ENCODE measurements at regions not wholly inside any gene's neighbourhood (a gene's known extent, or its start where the extent isn't known, plus 50 kb on each side); places are given as distances from the start of the nearest gene placed in this dataset.
"Not testable (repeated sequence)": the region's sequence is repeated elsewhere in the genome, so short reads cannot be mapped to it uniquely, and the experiment has no call there.

GRCh38 chr7:155397758-155398714 lies 59.9 kb upstream of the EN2 start:
- not testable (repeated sequence) for DNase-seq

DNA sequence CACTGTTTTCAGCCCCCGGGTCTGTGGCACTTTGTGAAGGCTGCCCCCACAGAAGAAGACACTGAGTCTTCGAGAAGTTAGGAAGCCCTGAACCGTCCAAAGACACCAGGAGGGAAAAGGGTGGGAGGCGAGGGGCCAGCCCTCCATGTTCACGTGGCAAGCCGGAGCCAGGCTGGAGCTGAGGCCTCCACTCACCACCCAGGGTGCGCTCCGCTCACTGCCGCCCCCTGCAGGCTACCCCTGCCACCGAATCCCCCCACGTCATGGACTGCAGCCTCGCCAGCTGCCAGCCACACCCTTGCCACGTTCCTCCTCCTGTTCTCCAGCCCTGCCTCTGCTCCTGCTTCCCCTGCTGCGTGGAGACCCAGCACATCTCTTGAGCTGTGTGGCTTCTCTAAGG lies 59.0 kb upstream of the EN2 start:
- no peak for DNase-seq

DNA sequence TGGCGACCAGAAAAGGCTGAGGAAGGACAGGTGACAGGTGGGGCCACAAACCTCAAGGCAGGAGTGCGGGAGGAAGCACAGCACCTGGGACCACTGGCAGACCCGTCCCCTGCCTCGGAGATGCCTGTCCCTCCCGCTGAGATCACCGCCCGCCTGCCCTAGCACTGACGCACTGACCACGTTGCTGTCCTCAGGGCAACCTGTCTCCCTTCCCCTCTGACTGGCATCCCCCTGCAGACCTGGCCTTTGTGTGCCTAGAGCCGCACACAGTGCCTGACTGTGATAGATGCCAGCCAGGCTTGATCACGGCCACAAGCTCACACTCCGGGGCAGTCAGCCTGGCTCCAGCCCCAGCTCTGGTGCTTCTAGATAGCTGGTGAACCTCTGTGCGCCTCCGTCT lies 58.4 kb upstream of the EN2 start:
- DNase-seq: no peak

DNA sequence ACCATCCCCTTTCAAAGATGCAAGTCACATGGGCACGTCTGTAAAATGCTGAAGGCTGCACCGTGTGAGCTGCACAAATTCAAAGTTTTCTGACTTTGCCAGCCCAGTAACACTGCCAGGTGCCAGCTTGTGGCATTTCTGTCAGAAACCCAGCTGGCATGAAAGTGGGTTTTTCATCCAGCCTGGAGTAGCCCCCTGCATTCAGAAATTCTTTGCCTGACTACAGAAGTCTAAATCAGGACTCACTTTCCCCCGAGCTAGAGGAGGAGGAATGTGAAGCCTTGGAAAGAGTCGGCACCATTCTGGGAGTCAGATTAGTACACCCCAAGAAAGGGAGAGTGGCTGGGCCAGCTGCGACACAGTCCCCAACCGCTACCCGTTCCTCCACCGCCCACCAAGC lies 56.7 kb upstream of the EN2 start:
- no peak for DNase-seq

- DNase-seq: no peak
These were observed 56.0 kb upstream of the EN2 start for GRCh38 chr7:155401884-155402283.

GRCh38 chr7:155402941-155403340 lies 55.0 kb upstream of the EN2 start:
- no peak for DNase-seq

DNA sequence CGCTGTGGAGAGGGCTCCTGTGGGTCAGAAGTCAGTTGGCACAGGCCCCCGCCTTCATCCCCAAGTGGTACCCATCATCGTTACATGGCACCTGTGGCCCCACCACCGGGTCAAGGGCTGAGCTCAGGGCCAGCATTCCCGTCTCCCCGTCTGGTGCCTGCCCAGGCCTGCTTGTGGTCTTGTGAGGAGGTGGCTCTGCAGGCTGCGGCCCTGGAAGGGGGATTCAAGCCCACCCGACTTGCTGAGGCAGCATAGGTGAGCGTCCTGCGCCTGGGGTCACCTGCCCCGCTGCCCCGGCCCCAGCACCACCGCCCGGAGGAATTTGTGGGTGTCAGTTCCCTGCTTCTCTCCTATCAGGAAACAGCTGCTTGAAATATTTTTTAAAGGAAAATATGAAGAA lies 53.0 kb upstream of the EN2 start:
- DNase-seq: no peak

DNA sequence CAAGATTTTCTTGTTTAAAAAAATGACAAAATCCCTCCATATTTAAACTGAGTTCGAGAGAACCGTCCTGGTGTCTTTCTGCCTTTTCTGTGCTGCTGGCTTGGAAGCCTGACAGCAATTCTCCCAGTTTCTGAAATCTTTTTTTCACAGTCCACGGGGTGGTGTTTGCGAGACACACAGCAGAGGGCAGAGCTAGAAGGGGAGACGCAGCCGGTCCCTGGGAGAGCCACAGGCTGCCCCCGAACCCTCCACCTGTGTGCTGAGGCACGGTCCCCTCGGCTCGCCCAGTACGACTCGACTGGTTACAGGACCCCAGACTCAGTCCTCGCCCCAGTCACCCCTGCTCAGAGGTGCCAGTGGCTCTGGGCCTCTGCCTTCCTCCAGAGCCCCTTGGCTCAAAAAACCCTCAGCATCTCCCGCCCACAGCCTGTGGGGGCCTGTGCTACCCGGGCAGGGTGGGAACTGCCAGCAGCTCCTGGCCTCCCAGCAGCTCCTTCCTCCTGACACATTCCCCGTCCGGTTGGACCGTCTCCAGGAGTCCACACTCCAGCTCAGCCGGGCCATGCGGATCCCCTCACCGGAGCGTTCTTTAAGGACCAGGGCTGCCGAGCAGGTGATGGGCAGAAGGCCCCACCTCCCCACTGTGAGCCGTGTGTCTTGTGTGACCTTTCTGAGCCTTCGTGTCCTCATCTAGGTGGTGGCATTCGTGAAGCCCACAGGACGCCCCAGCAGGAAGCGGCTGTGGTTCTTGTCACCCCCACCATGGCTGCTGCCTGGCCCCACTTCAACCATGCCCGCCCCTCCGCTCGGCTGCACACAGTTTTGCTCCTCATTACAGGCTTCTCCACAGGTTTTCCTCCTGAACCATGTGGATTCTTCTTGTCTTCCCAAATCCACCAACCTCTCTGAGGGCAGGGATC lies 52.3 kb upstream of the EN2 start:
- DNase-seq: no peak

- no peak for DNase-seq
These were observed 50.1 kb upstream of the EN2 start for GRCh38 chr7:155407799-155408198.
